ENCODE measurements at regions not wholly inside any gene's neighbourhood (a gene's known extent, or its start where the extent isn't known, plus 50 kb on each side); places are given as distances from the start of the nearest gene placed in this dataset.
A peak's percentile ranks its signal among the peaks of the same experiment; 100 is the strongest.

- Histone ChIP-seq H3K4me1 (peaks cover 43% of the 10 kb centered on the region), H3K9me3 (no peaks in the 10 kb centered on the region), H3K27ac (peak overlapping the region; percentile 8), H3K27me3 (no peaks in the 10 kb centered on the region), H3K4me3 (no peak overlapping the region), H3K36me3 (no peaks in the 10 kb centered on the region)
- peak in 1 of 2 donors; percentile 86 for DNase-seq (ENCODE audit: extremely low spot score in 2 of 2)
- intact Hi-C loops (cut with DNase I): no loop called here
- no peak for TF ChIP-seq POLR2A (IDR thresholded peaks at IDR 0.05)
- no peak for TF ChIP-seq POLR2AphosphoS5 (IDR thresholded peaks at IDR 0.05; ENCODE audit: insufficient read depth in 1 of 2, low read depth in 1 of 2)
- no peak for TF ChIP-seq CTCF (IDR thresholded peaks at IDR 0.05)
Observed at GRCh38 chr5:135194573-135195269, 160.7 kb upstream of the PITX1 start.

GRCh38 chr5:135194126-135194488 is 160.1 kb upstream of the PITX1 start:
- intact Hi-C loops (cut with DNase I): no loop called here
- H3K27me3 ChIP-seq: no peaks in the 10 kb centered on the region
- TF ChIP-seq CTCF (IDR thresholded peaks at IDR 0.05) (no peak), POLR2A (IDR thresholded peaks at IDR 0.05) (no peak), POLR2AphosphoS5 (IDR thresholded peaks at IDR 0.05; ENCODE audit: insufficient read depth in 1 of 2, low read depth in 1 of 2) (no peak)
- peaks cover 43% of the 10 kb centered on the region for H3K4me1 ChIP-seq
- no peak overlapping the region for H3K4me3 ChIP-seq
- H3K36me3 ChIP-seq: no peaks in the 10 kb centered on the region
- DNase-seq (ENCODE audit: extremely low spot score in 2 of 2): no peak
- H3K27ac ChIP-seq: peak overlapping the region; percentile 8
- H3K9me3 ChIP-seq: no peaks in the 10 kb centered on the region

- peak in 1 of 2 donors; percentile 65 for DNase-seq (ENCODE audit: extremely low spot score in 2 of 2)
- Histone ChIP-seq H3K4me1 (peaks cover 43% of the 10 kb centered on the region), H3K9me3 (no peaks in the 10 kb centered on the region), H3K36me3 (no peaks in the 10 kb centered on the region), H3K27ac (peak overlapping the region; percentile 8), H3K27me3 (no peaks in the 10 kb centered on the region), H3K4me3 (no peak overlapping the region)
- TF ChIP-seq POLR2A (IDR thresholded peaks at IDR 0.05): no peak
- no peak for TF ChIP-seq POLR2AphosphoS5 (IDR thresholded peaks at IDR 0.05; ENCODE audit: insufficient read depth in 1 of 2, low read depth in 1 of 2)
- TF ChIP-seq CTCF (IDR thresholded peaks at IDR 0.05): no peak
- intact Hi-C loops (cut with DNase I): no loop called here
Observed at GRCh38 chr5:135193213-135194125, 159.4 kb upstream of the PITX1 start.

GRCh38 chr5:135192351-135192750 is 158.3 kb upstream of the PITX1 start:
- Histone ChIP-seq H3K9me3 (no peaks in the 10 kb centered on the region), H3K27ac (no peak overlapping the region), H3K27me3 (no peaks in the 10 kb centered on the region), H3K4me3 (no peak overlapping the region), H3K4me1 (peaks cover 44% of the 10 kb centered on the region), H3K36me3 (no peaks in the 10 kb centered on the region)
- TF ChIP-seq POLR2AphosphoS5 (IDR thresholded peaks at IDR 0.05; ENCODE audit: insufficient read depth in 1 of 2, low read depth in 1 of 2) (no peak), POLR2A (IDR thresholded peaks at IDR 0.05) (no peak), CTCF (IDR thresholded peaks at IDR 0.05) (no peak)
- DNase-seq (ENCODE audit: extremely low spot score in 2 of 2): peak in 1 of 2 donors; percentile 76
- intact Hi-C loops (cut with DNase I): no loop called here

Measured in vagina (tissue), 2 donors.